ENCODE measurements at regions not wholly inside any gene's neighbourhood (a gene's known extent, or its start where the extent isn't known, plus 50 kb on each side); places are given as distances from the start of the nearest gene placed in this dataset.

GRCh38 chr4:13794819-13795565, 167.5 kb upstream of the BOD1L1 start:
- Histone ChIP-seq H3K9me2 (ENCODE audit: insufficient read depth) (no peaks in the 10 kb centered on the region), H3K4me1 (replicated peaks; ENCODE audit: insufficient read depth) (no peaks in the 10 kb centered on the region), H2AFZ (no peak overlapping the region), H3K4me3 (no peak overlapping the region), H3K27me3 (ENCODE audit: insufficient read depth, low read depth) (no peaks in the 10 kb centered on the region), H4K20me1 (ENCODE audit: insufficient read depth) (no peaks in the 10 kb centered on the region), H3K9me3 (ENCODE audit: insufficient read depth, low read depth) (no peaks in the 10 kb centered on the region), H3K27ac (no peak overlapping the region), H3K4me2 (no peak overlapping the region), H3K36me3 (ENCODE audit: low read depth) (no peaks in the 10 kb centered on the region), H3F3A (ENCODE audit: insufficient read depth, low read depth) (no peaks in the 10 kb centered on the region), H3K79me2 (ENCODE audit: low read depth) (no peaks in the 10 kb centered on the region)
- TF ChIP-seq EZH2 (IDR thresholded peaks at IDR 0.05; ENCODE audit: low read depth): no peak
- TF ChIP-seq CTCF (conservative IDR thresholded peaks at IDR 0.05): no peak
- no peak for DNase-seq
- CTCF ChIA-PET: no interaction called here
- intact Hi-C loops (cut with micrococcal nuclease; ENCODE audit: unreplicated experiment): no loop called here
- no TSS peak for BruUV-seq (replicated peaks)
- POLR2A ChIA-PET (ENCODE audit: unreplicated experiment): no interaction called here

GRCh38 chr4:13797061-13797460, 169.5 kb upstream of the BOD1L1 start:
- CTCF ChIA-PET: interaction anchor here (0.6 kb wide), 2 partner anchors 63 to 95 kb away, joined by 3 to 4 read pairs; no protein-coding TSS in a partner anchor
- no peaks in the 10 kb centered on the region for H3K9me3 ChIP-seq (ENCODE audit: insufficient read depth, low read depth)
- H3K4me2 ChIP-seq: no peak overlapping the region
- H3K27ac ChIP-seq: no peak overlapping the region
- H3K79me2 ChIP-seq (ENCODE audit: low read depth): no peaks in the 10 kb centered on the region
- no peak overlapping the region for H2AFZ ChIP-seq
- H3K9me2 ChIP-seq (ENCODE audit: insufficient read depth): no peaks in the 10 kb centered on the region
- intact Hi-C loops (cut with micrococcal nuclease; ENCODE audit: unreplicated experiment): no loop called here
- POLR2A ChIA-PET (ENCODE audit: unreplicated experiment): interaction anchor here (0.5 kb wide), 1 partner anchor 21 kb away, joined by 12 read pairs; no protein-coding TSS in a partner anchor
- no peaks in the 10 kb centered on the region for H3K36me3 ChIP-seq (ENCODE audit: low read depth)
- no peak overlapping the region for H3K4me3 ChIP-seq
- H3F3A ChIP-seq (ENCODE audit: insufficient read depth, low read depth): no peaks in the 10 kb centered on the region
- no TSS peak for BruUV-seq (replicated peaks)
- no peak for TF ChIP-seq EZH2 (IDR thresholded peaks at IDR 0.05; ENCODE audit: low read depth)
- TF ChIP-seq CTCF (conservative IDR thresholded peaks at IDR 0.05): no peak
- H3K4me1 ChIP-seq (replicated peaks; ENCODE audit: insufficient read depth): no peaks in the 10 kb centered on the region
- no peaks in the 10 kb centered on the region for H3K27me3 ChIP-seq (ENCODE audit: insufficient read depth, low read depth)
- no peaks in the 10 kb centered on the region for H4K20me1 ChIP-seq (ENCODE audit: insufficient read depth)
- DNase-seq: no peak

GRCh38 chr4:13815231-13815630, 187.7 kb upstream of the BOD1L1 start:
- no peaks in the 10 kb centered on the region for H3K27me3 ChIP-seq (ENCODE audit: insufficient read depth, low read depth)
- CTCF ChIA-PET: no interaction called here
- intact Hi-C loops (cut with micrococcal nuclease; ENCODE audit: unreplicated experiment): no loop called here

More at GRCh38 chr4:13815231-13815630, 187.7 kb upstream of the BOD1L1 start:
- TF ChIP-seq CTCF (conservative IDR thresholded peaks at IDR 0.05): no peak
- TF ChIP-seq EZH2 (IDR thresholded peaks at IDR 0.05; ENCODE audit: low read depth): no peak
- Histone ChIP-seq H3F3A (ENCODE audit: insufficient read depth, low read depth) (no peaks in the 10 kb centered on the region), H3K79me2 (ENCODE audit: low read depth) (no peaks in the 10 kb centered on the region), H3K9me2 (ENCODE audit: insufficient read depth) (no peaks in the 10 kb centered on the region), H4K20me1 (ENCODE audit: insufficient read depth) (no peaks in the 10 kb centered on the region), H3K9me3 (ENCODE audit: insufficient read depth, low read depth) (no peaks in the 10 kb centered on the region), H2AFZ (no peak overlapping the region), H3K4me3 (no peak overlapping the region), H3K36me3 (ENCODE audit: low read depth) (no peaks in the 10 kb centered on the region), H3K4me2 (no peak overlapping the region), H3K4me1 (replicated peaks; ENCODE audit: insufficient read depth) (no peaks in the 10 kb centered on the region), H3K27ac (no peak overlapping the region)
- no peak for DNase-seq
- POLR2A ChIA-PET (ENCODE audit: unreplicated experiment): no interaction called here
- no TSS peak for BruUV-seq (replicated peaks)
